GM23248 (cell line): ENCODE measurements at regions not wholly inside any gene's neighbourhood (a gene's known extent, or its start where the extent isn't known, plus 50 kb on each side); places are given as distances from the start of the nearest gene placed in this dataset.

Experiments
- DNase-seq: peaks from one replicate; pipeline ENCODE4 v3.0.0-alpha.2; 2015
- H2AFZ ChIP-seq: fragments of 200-600 bp; sonication (generic); 2 replicates; pipeline ENCODE4 v1.6.1; 2016; ENCODE audit warnings: antibody characterized with exemption
- H3F3A ChIP-seq: fragments of 200-600 bp; sonication (generic); 2 replicates; pipeline ENCODE4 v1.6.1; 2016; ENCODE audit warnings: mild to moderate bottlenecking, antibody characterized with exemption, mixed run types; ENCODE audit not compliant: insufficient read depth
- H3K27ac ChIP-seq: fragments of 200-600 bp; sonication (generic); 2 replicates; pipeline ENCODE4 v1.5.1; 2016; ENCODE audit warnings: mild to moderate bottlenecking
- H3K27me3 ChIP-seq: fragments of 200-600 bp; sonication (generic); replicated peaks from 2 replicates; pipeline ENCODE4 v1.6.1; 2016; ENCODE audit warnings: mild to moderate bottlenecking; ENCODE audit not compliant: insufficient read depth
- H3K36me3 ChIP-seq: fragments of 200-600 bp; sonication (generic); 2 replicates; pipeline ENCODE4 v1.6.1; 2016; ENCODE audit warnings: low read depth, mild to moderate bottlenecking
- H3K4me1 ChIP-seq: fragments of 200-600 bp; sonication (generic); 2 replicates; pipeline ENCODE4 v1.6.1; 2016; ENCODE audit warnings: mild to moderate bottlenecking; ENCODE audit not compliant: insufficient read depth
- H3K4me2 ChIP-seq: fragments of 200-600 bp; sonication (generic); one replicate; pipeline ENCODE4 v1.6.1; 2016; ENCODE audit warnings: mild to moderate bottlenecking; ENCODE audit not compliant: unreplicated experiment
- H3K4me3 ChIP-seq: fragments of 200-600 bp; sonication (generic); 2 replicates; pipeline ENCODE4 v1.5.1; 2016; ENCODE audit warnings: mild to moderate bottlenecking
- H3K79me2 ChIP-seq: fragments of 200-600 bp; sonication (generic); 2 replicates; pipeline ENCODE4 v1.6.1; 2016; ENCODE audit warnings: mild to moderate bottlenecking; ENCODE audit not compliant: insufficient read depth
- H3K9ac ChIP-seq: fragments of 200-600 bp; sonication (generic); 2 replicates; pipeline ENCODE4 v1.6.1; 2016; ENCODE audit warnings: mild to moderate bottlenecking
- H3K9me2 ChIP-seq: fragments of 200-600 bp; sonication (generic); 2 replicates; pipeline ENCODE4 v1.6.1; 2016; ENCODE audit warnings: mixed run types, mild to moderate bottlenecking, moderate library complexity; ENCODE audit not compliant: insufficient read depth
- H3K9me3 ChIP-seq: fragments of 200-600 bp; sonication (generic); one replicate; pipeline ENCODE4 v1.6.1; 2017; ENCODE audit warnings: low read depth
- H4K20me1 ChIP-seq: fragments of 200-600 bp; sonication (generic); 2 replicates; pipeline ENCODE4 v1.6.0; 2016; ENCODE audit not compliant: insufficient read depth
- EZH2 ChIP-seq: fragments of 200-600 bp; sonication (generic); IDR thresholded peaks from 2 replicates; pipeline ENCODE4 v1.6.1; 2018; ENCODE audit warnings: antibody characterized with exemption, mild to moderate bottlenecking; ENCODE audit not compliant: insufficient read depth, poor library complexity, severe bottlenecking
- EZH2phosphoT487 ChIP-seq: fragments of 200-600 bp; sonication (generic); IDR thresholded peaks from 2 replicates; pipeline ENCODE4 v1.6.1; 2018; ENCODE audit warnings: antibody characterized with exemption, moderate library complexity, mild to moderate bottlenecking, low read depth; ENCODE audit not compliant: insufficient read depth
- WGBS, 2 experiments: methylation state at CpG; one replicate each; pipeline ENCODE4 v1.1.6; 2015 to 2017; ENCODE audit warnings: low lambda C conversion rate in 2 of 2, low coverage in 1 of 2; ENCODE audit errors: missing lambda C conversion rate in 2 of 2; 5-methylcytosine and 5-hydroxymethylcytosine counted together
- in situ Hi-C: fragments of 300-500 bp; cut with MboI; formaldehyde crosslinking; loops from 2 replicates; pipeline ENCODE4 v1.15.0; 2020

DNA sequence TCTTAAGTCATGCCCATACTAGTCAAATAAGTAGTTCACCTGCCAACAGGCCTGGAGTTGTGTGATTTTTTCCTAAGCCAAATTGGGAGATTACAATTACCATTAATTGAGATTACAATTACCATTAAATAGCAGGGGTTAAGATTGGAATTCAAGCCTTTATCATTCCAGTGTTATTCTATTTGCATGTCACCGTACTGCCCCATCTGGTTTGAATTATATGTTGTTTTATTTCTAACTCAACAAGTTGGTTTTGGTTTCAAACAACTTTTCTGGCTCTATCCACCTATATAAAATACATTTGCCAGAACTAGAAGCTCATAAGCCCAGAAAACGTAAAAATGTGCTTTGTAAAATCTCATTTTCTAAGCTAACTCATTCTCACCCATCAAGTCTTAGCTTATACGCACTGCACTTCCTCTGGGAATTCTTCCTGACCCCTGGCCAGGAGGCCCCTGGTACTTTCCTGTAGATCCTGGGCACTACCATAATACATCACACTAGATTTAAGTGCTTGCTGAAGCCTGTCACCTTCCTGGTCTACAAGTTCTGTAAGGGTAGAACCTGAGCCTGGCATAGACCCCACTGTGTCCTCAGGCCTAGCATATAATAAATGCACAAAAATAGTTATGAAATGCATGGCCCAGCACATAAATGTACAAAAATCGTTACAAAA, 242.0 kb upstream of the TRPM3 start:
- Histone ChIP-seq H2AFZ (no peak overlapping the region), H3K4me2 (peak overlapping the region; percentile 49), H3K9ac (no peak overlapping the region), H3K27me3 (no peaks in the 10 kb centered on the region), H3K27ac (no peak overlapping the region), H3K4me3 (0 out of 2 replicates have a peak overlapping the region, but pooled peaks have one; percentile 8), H3K9me2 (no peaks in the 10 kb centered on the region), H3K36me3 (no peaks in the 10 kb centered on the region), H3K9me3 (no peaks in the 10 kb centered on the region), H4K20me1 (no peaks in the 10 kb centered on the region), H3K79me2 (no peaks in the 10 kb centered on the region), H3K4me1 (peaks cover 20% of the 10 kb centered on the region), H3F3A (peaks cover 18% of the 10 kb centered on the region)
- WGBS, 2 experiments = 42 to 49% methylated on average over 4 of the region's 4 CpGs
- TF ChIP-seq EZH2phosphoT487 = no peak
- TF ChIP-seq EZH2 = no peak
- DNase-seq = peak; percentile 32
- in situ Hi-C loops = no loop called here

DNA sequence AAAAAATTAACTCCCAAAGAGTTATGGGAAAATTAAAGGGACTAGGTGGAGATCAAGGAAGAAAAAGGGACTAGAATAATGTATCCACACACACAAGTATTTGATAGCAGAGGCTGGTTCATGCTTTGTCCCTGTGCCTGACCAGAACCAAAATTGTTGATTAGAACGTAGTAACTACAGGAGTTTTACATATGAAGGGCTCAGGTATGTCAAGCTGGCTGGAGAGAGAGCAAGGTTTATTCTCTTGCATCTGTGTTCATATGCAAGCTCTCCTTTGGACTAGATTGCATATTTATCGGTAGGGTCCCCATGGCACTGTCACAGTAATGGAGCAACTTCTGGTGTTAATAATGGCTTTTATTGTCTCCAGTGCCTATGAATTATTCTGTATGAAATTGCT, 239.9 kb upstream of the TRPM3 start:
- TF ChIP-seq EZH2phosphoT487 = no peak
- TF ChIP-seq EZH2 = no peak
- no peaks in the 10 kb centered on the region for H3K27me3 ChIP-seq
- H3K9ac ChIP-seq = no peak overlapping the region
- in situ Hi-C loops = no loop called here
- H3K4me1 ChIP-seq = peaks cover 20% of the 10 kb centered on the region
- H2AFZ ChIP-seq = no peak overlapping the region
- H3K4me3 ChIP-seq = no peak overlapping the region
- H3K36me3 ChIP-seq = no peaks in the 10 kb centered on the region
- H3K79me2 ChIP-seq = no peaks in the 10 kb centered on the region
- no peak overlapping the region for H3K4me2 ChIP-seq
- H3K27ac ChIP-seq = no peak overlapping the region
- H3K9me3 ChIP-seq = no peaks in the 10 kb centered on the region
- H4K20me1 ChIP-seq = no peaks in the 10 kb centered on the region
- peaks cover 18% of the 10 kb centered on the region for H3F3A ChIP-seq
- no peaks in the 10 kb centered on the region for H3K9me2 ChIP-seq
- no peak for DNase-seq
- 78 to 81% methylated on average over 2 of the region's 2 CpGs for WGBS, 2 experiments

DNA sequence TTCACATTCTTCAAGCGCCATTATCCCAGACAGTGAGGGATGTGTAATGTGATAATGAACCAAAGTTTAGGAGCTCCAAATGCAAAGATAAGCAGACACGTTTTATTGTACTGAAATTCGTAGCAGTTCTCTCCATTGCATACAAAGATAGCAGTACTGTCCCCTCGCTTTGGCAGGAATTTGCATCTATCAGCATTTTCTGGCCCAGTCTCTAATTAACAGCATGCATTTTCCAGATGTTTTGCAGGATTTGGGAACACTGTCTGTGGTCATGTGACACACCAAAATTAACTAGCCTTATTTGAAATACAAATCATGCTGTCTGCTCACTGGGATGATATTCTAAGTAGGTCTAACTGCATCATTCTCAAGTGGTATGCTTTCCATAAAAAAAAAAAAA, 235.9 kb upstream of the TRPM3 start:
- no peak overlapping the region for H3K4me2 ChIP-seq
- no peaks in the 10 kb centered on the region for H3K79me2 ChIP-seq
- H3K9ac ChIP-seq = no peak overlapping the region
- no peak overlapping the region for H2AFZ ChIP-seq
- WGBS, 2 experiments = 39% methylated on average over 4 of the region's 4 CpGs
- peaks cover 14% of the 10 kb centered on the region for H3K4me1 ChIP-seq
- H3K9me3 ChIP-seq = no peaks in the 10 kb centered on the region
- DNase-seq = no peak
- H3F3A ChIP-seq = peaks cover 17% of the 10 kb centered on the region
- H3K4me3 ChIP-seq = no peak overlapping the region
- no peaks in the 10 kb centered on the region for H3K9me2 ChIP-seq
- in situ Hi-C loops = no loop called here
- H3K36me3 ChIP-seq = no peaks in the 10 kb centered on the region
- H3K27ac ChIP-seq = no peak overlapping the region
- no peak for TF ChIP-seq EZH2
- no peak for TF ChIP-seq EZH2phosphoT487
- no peaks in the 10 kb centered on the region for H4K20me1 ChIP-seq
- H3K27me3 ChIP-seq = no peaks in the 10 kb centered on the region

- no peak overlapping the region for H3K9ac ChIP-seq
- in situ Hi-C loops = no loop called here
- H3K36me3 ChIP-seq = no peaks in the 10 kb centered on the region
- no peaks in the 10 kb centered on the region for H3K9me2 ChIP-seq
- H2AFZ ChIP-seq = no peak overlapping the region
- no peak for DNase-seq
- peaks cover 14% of the 10 kb centered on the region for H3K4me1 ChIP-seq
- H3K4me2 ChIP-seq = no peak overlapping the region
- H3K9me3 ChIP-seq = no peaks in the 10 kb centered on the region
- H3K27me3 ChIP-seq = no peaks in the 10 kb centered on the region
- no peaks in the 10 kb centered on the region for H4K20me1 ChIP-seq
- WGBS, 2 experiments = 82 to 85% methylated on average over 4 of the region's 4 CpGs
- no peak overlapping the region for H3K27ac ChIP-seq
- H3K79me2 ChIP-seq = no peaks in the 10 kb centered on the region
- TF ChIP-seq EZH2phosphoT487 (no peak), EZH2 (no peak)
- no peak overlapping the region for H3K4me3 ChIP-seq
- peaks cover 17% of the 10 kb centered on the region for H3F3A ChIP-seq
These were observed 234.5 kb upstream of the TRPM3 start for GRCh38 chr9:71355884-71356283.
